GM23338 (cell line): ENCODE measurements at regions not wholly inside any gene's neighbourhood (a gene's known extent, or its start where the extent isn't known, plus 50 kb on each side); places are given as distances from the start of the nearest gene placed in this dataset.
A peak's percentile ranks its signal among the peaks of the same experiment; 100 is the strongest.

Source experiments
- ATAC-seq: fragments of 200-7000 bp; cut with Tn5 transposase; 3 replicates; pipeline ENCODE4 v1.9.1; 2020
- DNase-seq: peaks from one replicate; pipeline ENCODE4 v3.0.0-alpha.2; 2015; ENCODE audit warnings: low spot score
- H2AFZ ChIP-seq: fragments of 200-600 bp; sonication (generic); 2 replicates; pipeline ENCODE4 v1.8.0; 2016; ENCODE audit warnings: antibody characterized with exemption, mild to moderate bottlenecking, moderate library complexity
- H3F3A ChIP-seq: fragments of 200-600 bp; sonication (generic); replicated peaks from 2 replicates; pipeline ENCODE4 v1.8.0; 2017; ENCODE audit warnings: antibody characterized with exemption, mixed run types, low read depth
- H3K27ac ChIP-seq: fragments of 200-600 bp; sonication (generic); 2 replicates; pipeline ENCODE4 v1.6.1; 2016; ENCODE audit warnings: low read depth
- H3K27me3 ChIP-seq: fragments of 200-600 bp; sonication (generic); 2 replicates; pipeline ENCODE4 v1.8.0; 2016; ENCODE audit warnings: mild to moderate bottlenecking, mixed run types, moderate library complexity; ENCODE audit not compliant: insufficient read depth
- H3K36me3 ChIP-seq: fragments of 200-600 bp; sonication (generic); 2 replicates; pipeline ENCODE4 v1.8.0; 2016; ENCODE audit warnings: mild to moderate bottlenecking; ENCODE audit not compliant: insufficient read depth
- H3K4me1 ChIP-seq: fragments of 200-600 bp; sonication (generic); 2 replicates; pipeline ENCODE4 v1.8.0; 2016; ENCODE audit warnings: mild to moderate bottlenecking, moderate library complexity; ENCODE audit not compliant: insufficient read depth
- H3K4me2 ChIP-seq: fragments of 200-600 bp; sonication (generic); 2 replicates; pipeline ENCODE4 v1.7.1; 2017; ENCODE audit warnings: mixed run types
- H3K4me3 ChIP-seq: fragments of 200-600 bp; sonication (generic); 2 replicates; pipeline ENCODE4 v1.6.1; 2016; ENCODE audit warnings: mixed run types
- H3K79me2 ChIP-seq: fragments of 200-600 bp; sonication (generic); replicated peaks from 2 replicates; pipeline ENCODE4 v1.8.0; 2017; ENCODE audit warnings: mild to moderate bottlenecking; ENCODE audit not compliant: insufficient read depth
- H3K9me2 ChIP-seq: fragments of 200-600 bp; sonication (generic); 2 replicates; pipeline ENCODE4 v1.8.0; 2017; ENCODE audit not compliant: insufficient read depth
- H4K20me1 ChIP-seq: fragments of 200-600 bp; sonication (generic); replicated peaks from 2 replicates; pipeline ENCODE4 v1.8.0; 2017; ENCODE audit warnings: mild to moderate bottlenecking; ENCODE audit not compliant: insufficient read depth
- H3K27ac Mint-ChIP-seq: 2 replicates; pipeline ENCODE4 v1.8.0; 2020; ENCODE audit warnings: inconsistent platforms, mild to moderate bottlenecking, moderate library complexity, mixed read lengths
- H3K27me3 Mint-ChIP-seq: 3 replicates; pipeline ENCODE4 v1.8.0; 2022; ENCODE audit warnings: low read depth, mild to moderate bottlenecking, moderate library complexity, mixed read lengths, inconsistent platforms; ENCODE audit not compliant: insufficient read depth, poor library complexity
- H3K36me3 Mint-ChIP-seq: 3 replicates; pipeline ENCODE4 v1.8.0; 2021; ENCODE audit warnings: low read depth, mild to moderate bottlenecking, inconsistent platforms, moderate library complexity, mixed read lengths
- H3K4me1 Mint-ChIP-seq: 3 replicates; pipeline ENCODE4 v1.8.0; 2020; ENCODE audit warnings: mild to moderate bottlenecking, inconsistent platforms, mixed read lengths
- H3K4me3 Mint-ChIP-seq: 3 replicates; pipeline ENCODE4 v1.8.0; 2021; ENCODE audit warnings: moderate library complexity, mild to moderate bottlenecking, inconsistent platforms, mixed read lengths
- H3K9me3 Mint-ChIP-seq: 3 replicates; pipeline ENCODE4 v1.8.0; 2020; ENCODE audit warnings: moderate library complexity, mild to moderate bottlenecking, inconsistent platforms, mixed read lengths
- CREB1 ChIP-seq: fragments of 250-450 bp; sonication (Bioruptor Pico); IDR thresholded peaks from 2 replicates; pipeline ENCODE4 v1.5.0; 2020; ENCODE audit warnings: low read depth, mild to moderate bottlenecking, moderate library complexity
- EZH2 ChIP-seq: fragments of 200-600 bp; sonication (generic); IDR thresholded peaks from one replicate; pipeline ENCODE4 v1.8.0; 2017; ENCODE audit warnings: antibody characterized with exemption, mild to moderate bottlenecking, low read depth; ENCODE audit not compliant: unreplicated experiment
- EZH2phosphoT487 ChIP-seq: fragments of 200-600 bp; sonication (generic); IDR thresholded peaks from one replicate; pipeline ENCODE4 v1.8.1; 2018; ENCODE audit warnings: antibody characterized with exemption; ENCODE audit not compliant: unreplicated experiment
- JUNB ChIP-seq: IDR thresholded peaks from one replicate; pipeline ENCODE4 v1.6.1; 2016; ENCODE audit warnings: antibody characterized with exemption; ENCODE audit not compliant: unreplicated experiment
- NANOG ChIP-seq: IDR thresholded peaks from 2 replicates; pipeline ENCODE4 v1.6.1; 2016; ENCODE audit warnings: antibody characterized with exemption, borderline replicate concordance
- POLR2AphosphoS5 ChIP-seq: IDR thresholded peaks from 2 replicates; pipeline ENCODE4 v1.6.1; 2016; ENCODE audit warnings: antibody characterized with exemption, low read depth
- REST ChIP-seq: IDR thresholded peaks from one replicate; pipeline ENCODE4 v1.6.1; 2018; ENCODE audit warnings: antibody characterized with exemption; ENCODE audit not compliant: unreplicated experiment
- STAT1 ChIP-seq: IDR thresholded peaks from one replicate; pipeline ENCODE4 v1.6.1; 2016; ENCODE audit warnings: antibody characterized with exemption; ENCODE audit not compliant: unreplicated experiment
- ZNF114 ChIP-seq: fragments of 250-450 bp; sonication (Bioruptor Pico); IDR thresholded peaks from 2 replicates; pipeline ENCODE4 v1.5.0; 2020; ENCODE audit warnings: mild to moderate bottlenecking, moderate library complexity
- ZNF331 ChIP-seq: fragments of 250-450 bp; sonication (Bioruptor Pico); IDR thresholded peaks from 2 replicates; pipeline ENCODE4 v1.5.0; 2020; ENCODE audit warnings: low read depth, mild to moderate bottlenecking, moderate library complexity
- ZNF462 ChIP-seq: fragments of 250-450 bp; sonication (Bioruptor Pico); IDR thresholded peaks from 2 replicates; pipeline ENCODE4 v1.5.0; 2020; ENCODE audit warnings: mild to moderate bottlenecking, moderate library complexity
- TF ChIP-seq, protein P1 (sequence below): IDR thresholded peaks from 2 replicates; pipeline ENCODE4 v1.6.1; 2016; ENCODE audit warnings: antibody characterized with exemption
- TF ChIP-seq, protein P2 (sequence below), 2 experiments: fragments of 200-600 bp in 1 of 2; sonication (generic) in 1 of 2; conservative IDR thresholded peaks; 2 replicates each; pipeline versions ENCODE4 v1.5.1 to v1.6.1; 2016 to 2017; ENCODE audit warnings: antibody characterized with exemption in 2 of 2, low read depth in 2 of 2, mild to moderate bottlenecking in 2 of 2, moderate library complexity in 1 of 2

DNA sequence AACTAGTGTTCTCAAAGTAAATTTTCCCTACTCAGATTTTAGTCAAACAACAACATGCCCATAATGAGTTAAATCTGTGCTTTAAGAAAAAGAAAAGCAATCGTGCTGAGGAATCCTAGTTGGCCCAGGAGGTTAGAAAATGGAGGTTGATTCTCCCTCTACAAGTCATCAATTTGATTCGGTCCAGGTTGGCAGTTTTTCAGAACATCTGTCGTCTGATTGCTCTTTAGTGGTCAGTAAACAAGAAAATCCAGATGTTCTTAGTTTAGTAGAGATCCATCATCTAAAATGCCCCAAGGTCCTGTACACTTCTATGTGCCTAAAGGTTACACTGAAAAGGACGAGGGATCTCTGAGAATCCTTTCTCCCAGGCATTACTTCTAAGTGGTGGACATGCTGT, 659.2 kb downstream of the MTRR start:
- ATAC-seq = no peak
- Mint-ChIP-seq H3K9me3 (no peaks in the 10 kb centered on the region), H3K4me3 (no peak overlapping the region), H3K4me1 (no peaks in the 10 kb centered on the region), H3K27ac (no peak overlapping the region), H3K27me3 (no peaks in the 10 kb centered on the region), H3K36me3 (no peaks in the 10 kb centered on the region)
- Histone ChIP-seq H3F3A (no peaks in the 10 kb centered on the region), H3K9me2 (peaks cover 3% of the 10 kb centered on the region; the same call in 1 of the 2 replicates), H3K36me3 (no peaks in the 10 kb centered on the region), H3K27me3 (no peaks in the 10 kb centered on the region), H2AFZ (peak overlapping the region; percentile 56; the same call in 1 of the 2 replicates), H3K4me3 (no peak overlapping the region), H3K4me2 (no peak overlapping the region), H3K4me1 (no peaks in the 10 kb centered on the region), H3K79me2 (no peaks in the 10 kb centered on the region), H3K27ac (no peak overlapping the region), H4K20me1 (no peaks in the 10 kb centered on the region)
- no peak for DNase-seq
- TF ChIP-seq ZNF462 (CRISPR knock-in tag) (no peak), REST (no peak), JUNB (no peak), ZNF114 (CRISPR knock-in tag) (no peak), STAT1 (no peak), POLR2AphosphoS5 (no peak), ZNF331 (no peak), EZH2phosphoT487 (no peak), EZH2 (no peak), CREB1 (CRISPR knock-in tag) (no peak), NANOG (no peak)
- TF ChIP-seq, protein P1, sequence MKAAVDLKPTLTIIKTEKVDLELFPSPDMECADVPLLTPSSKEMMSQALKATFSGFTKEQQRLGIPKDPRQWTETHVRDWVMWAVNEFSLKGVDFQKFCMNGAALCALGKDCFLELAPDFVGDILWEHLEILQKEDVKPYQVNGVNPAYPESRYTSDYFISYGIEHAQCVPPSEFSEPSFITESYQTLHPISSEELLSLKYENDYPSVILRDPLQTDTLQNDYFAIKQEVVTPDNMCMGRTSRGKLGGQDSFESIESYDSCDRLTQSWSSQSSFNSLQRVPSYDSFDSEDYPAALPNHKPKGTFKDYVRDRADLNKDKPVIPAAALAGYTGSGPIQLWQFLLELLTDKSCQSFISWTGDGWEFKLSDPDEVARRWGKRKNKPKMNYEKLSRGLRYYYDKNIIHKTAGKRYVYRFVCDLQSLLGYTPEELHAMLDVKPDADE = no peak
- TF ChIP-seq, protein P2, sequence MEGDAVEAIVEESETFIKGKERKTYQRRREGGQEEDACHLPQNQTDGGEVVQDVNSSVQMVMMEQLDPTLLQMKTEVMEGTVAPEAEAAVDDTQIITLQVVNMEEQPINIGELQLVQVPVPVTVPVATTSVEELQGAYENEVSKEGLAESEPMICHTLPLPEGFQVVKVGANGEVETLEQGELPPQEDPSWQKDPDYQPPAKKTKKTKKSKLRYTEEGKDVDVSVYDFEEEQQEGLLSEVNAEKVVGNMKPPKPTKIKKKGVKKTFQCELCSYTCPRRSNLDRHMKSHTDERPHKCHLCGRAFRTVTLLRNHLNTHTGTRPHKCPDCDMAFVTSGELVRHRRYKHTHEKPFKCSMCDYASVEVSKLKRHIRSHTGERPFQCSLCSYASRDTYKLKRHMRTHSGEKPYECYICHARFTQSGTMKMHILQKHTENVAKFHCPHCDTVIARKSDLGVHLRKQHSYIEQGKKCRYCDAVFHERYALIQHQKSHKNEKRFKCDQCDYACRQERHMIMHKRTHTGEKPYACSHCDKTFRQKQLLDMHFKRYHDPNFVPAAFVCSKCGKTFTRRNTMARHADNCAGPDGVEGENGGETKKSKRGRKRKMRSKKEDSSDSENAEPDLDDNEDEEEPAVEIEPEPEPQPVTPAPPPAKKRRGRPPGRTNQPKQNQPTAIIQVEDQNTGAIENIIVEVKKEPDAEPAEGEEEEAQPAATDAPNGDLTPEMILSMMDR (conservative IDR thresholded peaks at IDR 0.05; ENCODE audit: low read depth in 2 of 2) = no peak
